ENCODE measurements at regions not wholly inside any gene's neighbourhood (a gene's known extent, or its start where the extent isn't known, plus 50 kb on each side); places are given as distances from the start of the nearest gene placed in this dataset.

DNA sequence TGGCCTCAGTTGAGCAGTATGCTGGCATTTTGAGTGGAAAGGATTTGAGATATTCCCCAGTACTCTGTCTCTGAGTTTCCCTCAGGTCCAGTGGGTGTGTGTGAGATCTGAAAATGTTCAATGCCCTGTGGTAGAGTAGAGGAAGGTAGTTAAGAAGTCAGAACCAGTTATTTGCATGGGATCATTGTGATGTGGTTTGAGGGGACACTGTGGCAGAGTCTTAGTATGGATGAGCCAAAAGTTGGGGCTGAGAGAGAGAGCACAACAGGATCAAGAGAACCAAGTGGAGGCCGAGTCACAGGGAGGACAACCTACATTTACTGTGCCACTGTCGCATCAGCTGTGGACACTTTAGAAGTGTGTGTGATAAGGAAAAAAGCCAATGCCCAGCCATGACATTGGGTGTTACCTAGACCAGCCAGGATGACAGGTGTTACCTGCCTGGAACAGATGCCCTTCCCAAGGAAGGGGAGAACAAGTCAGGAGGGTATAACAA, 128.9 kb upstream of the IL12B start:
- Histone ChIP-seq H3K4me3 (no peak overlapping the region), H4K20me1 (ENCODE audit: insufficient read depth) (no peaks in the 10 kb centered on the region), H3K79me2 (ENCODE audit: insufficient read depth) (no peaks in the 10 kb centered on the region), H3F3A (ENCODE audit: insufficient read depth) (peaks cover 27% of the 10 kb centered on the region), H3K27me3 (replicated peaks; ENCODE audit: insufficient read depth) (no peaks in the 10 kb centered on the region), H3K27ac (no peak overlapping the region), H3K4me1 (ENCODE audit: insufficient read depth) (peaks cover 21% of the 10 kb centered on the region), H3K4me2 (ENCODE audit: unreplicated experiment) (no peak overlapping the region), H2AFZ (no peak overlapping the region), H3K9me2 (ENCODE audit: insufficient read depth) (no peaks in the 10 kb centered on the region), H3K9ac (no peak overlapping the region), H3K36me3 (ENCODE audit: low read depth) (no peaks in the 10 kb centered on the region), H3K9me3 (ENCODE audit: low read depth) (no peaks in the 10 kb centered on the region)
- TF ChIP-seq EZH2 (IDR thresholded peaks at IDR 0.05; ENCODE audit: insufficient read depth, poor library complexity, severe bottlenecking) = no peak
- TF ChIP-seq EZH2phosphoT487 (IDR thresholded peaks at IDR 0.05; ENCODE audit: insufficient read depth, low read depth) = no peak
- DNase-seq = no peak
- 84 to 93% methylated on average over 2 of the region's 2 CpGs for WGBS, 2 experiments (ENCODE audit: low coverage in 1 of 2, low lambda C conversion rate in 2 of 2, missing lambda C conversion rate in 2 of 2)
- in situ Hi-C loops (cut with MboI) = no loop called here

DNA sequence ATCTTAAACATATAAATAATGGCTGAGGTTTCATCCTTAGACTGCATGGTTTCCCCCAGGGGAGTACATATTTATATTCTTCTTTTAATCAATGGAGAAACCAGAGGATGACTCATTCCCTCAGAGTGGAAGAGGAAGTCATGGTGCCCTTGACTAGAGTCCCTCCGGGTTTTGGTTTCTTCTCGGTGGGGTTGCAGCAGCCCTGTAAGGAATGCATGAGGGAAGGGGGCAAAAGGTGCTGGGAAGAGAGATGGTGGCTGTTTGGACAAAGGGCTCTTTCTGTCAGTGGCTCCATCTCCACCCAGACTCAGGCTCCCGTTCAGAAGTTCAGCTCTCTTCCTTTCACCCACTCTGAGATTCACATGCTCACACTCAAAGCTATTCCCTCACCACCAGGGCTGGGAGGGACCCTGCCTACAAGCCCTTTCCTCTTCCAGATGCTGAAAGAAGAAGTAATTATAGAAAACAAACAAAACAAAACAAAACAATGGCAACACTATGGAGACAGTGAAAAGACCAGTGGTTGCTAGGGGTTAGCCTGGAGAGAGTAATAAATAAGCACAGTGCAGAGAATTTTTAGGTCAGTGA, 129.8 kb upstream of the IL12B start:
- no peak overlapping the region for H3K4me2 ChIP-seq (ENCODE audit: unreplicated experiment)
- no peak overlapping the region for H3K4me3 ChIP-seq
- WGBS, 2 experiments (ENCODE audit: low coverage in 1 of 2, low lambda C conversion rate in 2 of 2, missing lambda C conversion rate in 2 of 2) = 45 to 47% methylated on average over 3 of the region's 3 CpGs
- TF ChIP-seq EZH2phosphoT487 (IDR thresholded peaks at IDR 0.05; ENCODE audit: insufficient read depth, low read depth) (no peak), EZH2 (IDR thresholded peaks at IDR 0.05; ENCODE audit: insufficient read depth, poor library complexity, severe bottlenecking) (no peak)
- no peak overlapping the region for H3K27ac ChIP-seq
- H3K9me3 ChIP-seq (ENCODE audit: low read depth) = no peaks in the 10 kb centered on the region
- H3K9ac ChIP-seq = no peak overlapping the region
- peaks cover 31% of the 10 kb centered on the region for H3F3A ChIP-seq (ENCODE audit: insufficient read depth)
- H3K79me2 ChIP-seq (ENCODE audit: insufficient read depth) = no peaks in the 10 kb centered on the region
- peak; percentile 35 for DNase-seq
- H3K36me3 ChIP-seq (ENCODE audit: low read depth) = no peaks in the 10 kb centered on the region
- H3K4me1 ChIP-seq (ENCODE audit: insufficient read depth) = peaks cover 25% of the 10 kb centered on the region
- no peak overlapping the region for H2AFZ ChIP-seq
- in situ Hi-C loops (cut with MboI) = no loop called here
- H3K9me2 ChIP-seq (ENCODE audit: insufficient read depth) = no peaks in the 10 kb centered on the region
- no peaks in the 10 kb centered on the region for H4K20me1 ChIP-seq (ENCODE audit: insufficient read depth)
- H3K27me3 ChIP-seq (replicated peaks; ENCODE audit: insufficient read depth) = no peaks in the 10 kb centered on the region

DNA sequence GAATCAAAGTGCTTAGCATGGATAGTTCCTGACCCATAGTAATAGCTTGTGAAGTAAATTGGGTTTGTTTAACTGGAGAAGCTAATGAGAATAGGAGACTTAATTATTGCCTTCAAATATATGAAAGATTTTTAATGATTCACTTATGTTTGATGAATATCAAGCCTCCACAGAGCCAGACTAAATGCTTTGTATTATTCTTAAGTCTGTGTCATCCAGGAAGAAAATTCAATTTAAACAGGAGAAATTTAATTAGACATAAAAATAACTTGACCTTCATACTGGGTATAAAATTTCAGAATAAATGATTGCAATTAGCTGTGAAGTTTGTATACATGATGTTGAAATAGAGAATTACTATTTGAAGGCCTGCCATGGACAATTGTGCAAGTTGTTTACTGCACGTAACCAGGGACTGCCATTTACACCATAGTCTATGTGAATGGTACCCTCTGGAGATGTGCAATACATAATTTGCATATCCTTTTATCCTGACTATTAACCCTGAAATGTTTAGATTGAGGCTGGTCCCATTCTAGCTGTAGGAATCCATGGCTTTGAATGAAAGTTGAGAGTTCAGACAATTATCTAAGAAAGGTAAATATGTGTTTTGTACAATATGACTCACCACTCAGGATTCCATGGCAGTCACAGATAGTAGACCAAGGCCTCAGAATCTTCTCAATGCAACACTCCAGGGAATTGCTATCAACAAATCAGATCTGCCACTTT, 133.5 kb upstream of the IL12B start:
- Histone ChIP-seq H3K36me3 (ENCODE audit: low read depth) (no peaks in the 10 kb centered on the region), H3F3A (ENCODE audit: insufficient read depth) (peaks cover 24% of the 10 kb centered on the region), H3K27me3 (replicated peaks; ENCODE audit: insufficient read depth) (no peaks in the 10 kb centered on the region), H3K4me2 (ENCODE audit: unreplicated experiment) (no peak overlapping the region), H3K9ac (no peak overlapping the region), H3K4me3 (no peak overlapping the region), H3K9me3 (ENCODE audit: low read depth) (no peaks in the 10 kb centered on the region), H3K4me1 (ENCODE audit: insufficient read depth) (peaks cover 15% of the 10 kb centered on the region; the same call in 1 of the 2 replicates), H3K27ac (no peak overlapping the region), H4K20me1 (ENCODE audit: insufficient read depth) (no peaks in the 10 kb centered on the region), H3K9me2 (ENCODE audit: insufficient read depth) (no peaks in the 10 kb centered on the region), H3K79me2 (ENCODE audit: insufficient read depth) (no peaks in the 10 kb centered on the region), H2AFZ (no peak overlapping the region)
- in situ Hi-C loops (cut with MboI) = no loop called here
- WGBS, 2 experiments (ENCODE audit: low coverage in 1 of 2, low lambda C conversion rate in 2 of 2, missing lambda C conversion rate in 2 of 2) = 71 to 100% methylated on average over 1 of the region's 1 CpG
- TF ChIP-seq EZH2phosphoT487 (IDR thresholded peaks at IDR 0.05; ENCODE audit: insufficient read depth, low read depth) = no peak
- no peak for TF ChIP-seq EZH2 (IDR thresholded peaks at IDR 0.05; ENCODE audit: insufficient read depth, poor library complexity, severe bottlenecking)
- no peak for DNase-seq

DNA sequence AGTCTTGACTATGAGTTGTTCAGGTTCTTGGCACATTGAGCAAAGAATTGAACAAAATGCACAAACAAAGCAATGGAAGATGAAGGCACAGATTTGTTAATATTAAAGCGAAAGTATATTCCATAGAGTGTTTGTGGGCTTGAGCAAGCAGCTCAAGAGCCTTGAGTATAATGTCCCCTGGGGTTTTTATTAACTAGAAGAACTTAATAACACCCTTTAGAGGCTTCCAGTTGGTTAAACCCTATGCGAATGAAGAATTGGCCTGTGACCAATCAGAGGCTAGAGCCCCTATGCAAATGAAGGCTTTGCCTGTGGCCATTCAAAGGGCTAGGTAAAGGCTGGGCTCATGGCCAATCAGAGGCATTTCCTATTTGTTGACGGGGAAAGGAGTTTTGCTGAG, 135.3 kb upstream of the IL12B start:
- no peak overlapping the region for H3K9ac ChIP-seq
- H3F3A ChIP-seq (ENCODE audit: insufficient read depth) = peaks cover 24% of the 10 kb centered on the region
- H3K27me3 ChIP-seq (replicated peaks; ENCODE audit: insufficient read depth) = no peaks in the 10 kb centered on the region
- no peaks in the 10 kb centered on the region for H3K9me3 ChIP-seq (ENCODE audit: low read depth)
- TF ChIP-seq EZH2 (IDR thresholded peaks at IDR 0.05; ENCODE audit: insufficient read depth, poor library complexity, severe bottlenecking) (no peak), EZH2phosphoT487 (IDR thresholded peaks at IDR 0.05; ENCODE audit: insufficient read depth, low read depth) (no peak)
- peaks cover 19% of the 10 kb centered on the region; the same call in 1 of the 2 replicates for H3K4me1 ChIP-seq (ENCODE audit: insufficient read depth)
- no peak overlapping the region for H3K4me3 ChIP-seq
- WGBS, 2 experiments (ENCODE audit: low coverage in 1 of 2, low lambda C conversion rate in 2 of 2, missing lambda C conversion rate in 2 of 2) = 86 to 89% methylated on average over 3 of the region's 3 CpGs
- no peak for DNase-seq
- no peak overlapping the region for H2AFZ ChIP-seq
- H3K79me2 ChIP-seq (ENCODE audit: insufficient read depth) = no peaks in the 10 kb centered on the region
- H4K20me1 ChIP-seq (ENCODE audit: insufficient read depth) = no peaks in the 10 kb centered on the region
- in situ Hi-C loops (cut with MboI) = no loop called here
- no peak overlapping the region for H3K4me2 ChIP-seq (ENCODE audit: unreplicated experiment)
- no peak overlapping the region for H3K27ac ChIP-seq
- no peaks in the 10 kb centered on the region for H3K9me2 ChIP-seq (ENCODE audit: insufficient read depth)
- H3K36me3 ChIP-seq (ENCODE audit: low read depth) = no peaks in the 10 kb centered on the region

Data from GM23248 (cell line).